ENCODE measurements at regions not wholly inside any gene's neighbourhood (a gene's known extent, or its start where the extent isn't known, plus 50 kb on each side); places are given as distances from the start of the nearest gene placed in this dataset.

DNA sequence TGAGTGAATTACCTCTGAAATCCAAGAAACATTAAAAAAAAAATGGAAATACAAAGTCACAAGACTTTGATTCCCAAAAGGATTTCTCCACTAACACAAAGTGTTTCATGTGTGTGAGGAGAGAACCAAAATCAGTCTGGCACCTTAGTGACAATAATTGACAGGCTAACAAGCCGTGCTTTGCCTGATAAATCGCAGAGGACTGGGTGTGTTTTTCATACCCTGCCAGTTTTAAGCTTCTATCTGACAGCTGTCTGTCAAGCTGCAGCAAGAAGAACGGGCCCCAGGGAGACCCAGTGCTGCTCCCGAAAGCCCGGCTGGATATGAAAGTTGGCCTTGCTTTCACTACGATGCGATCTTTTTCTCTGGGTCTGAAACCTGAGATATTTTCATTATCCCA lies 101.6 kb upstream of the KCNK2 start:
- no peak for DNase-seq (ENCODE audit: low spot score)
- no peak overlapping the region for H3K27ac ChIP-seq (ENCODE audit: low read depth in 1 of 2, low read length in 2 of 2)
- no peaks in the 10 kb centered on the region for H3K27me3 ChIP-seq (ENCODE audit: control insufficient read depth in 4 of 4, insufficient read depth in 4 of 4, low read length in 3 of 4)
- H3K4me3 ChIP-seq (ENCODE audit: low read depth in 1 of 3, low read length in 3 of 3) = no peak overlapping the region
- H3K9ac ChIP-seq (ENCODE audit: low read depth in 1 of 2, low read length in 2 of 2) = no peak overlapping the region
- H3K4me1 ChIP-seq (ENCODE audit: control insufficient read depth in 4 of 4, insufficient read depth in 4 of 4, low read length in 3 of 4) = peaks cover 0 to 7% (median 2%) of the 10 kb centered on the region in 4 donors
- no peaks in the 10 kb centered on the region for H3K36me3 ChIP-seq (ENCODE audit: control insufficient read depth in 4 of 4, insufficient read depth in 3 of 4, low read depth in 1 of 4, low read length in 3 of 4)
- 74% methylated on average over 7 of the region's 7 CpGs for WGBS
- no peaks in the 10 kb centered on the region for H3K9me3 ChIP-seq (ENCODE audit: control insufficient read depth in 4 of 4, low read length in 3 of 4)
- no peak for TF ChIP-seq FOXA1 (IDR thresholded peaks at IDR 0.05)
- no peak for TF ChIP-seq YY1 (IDR thresholded peaks at IDR 0.05)
- no peak for TF ChIP-seq NR2F2 (IDR thresholded peaks at IDR 0.05)
- TF ChIP-seq, protein P1, sequence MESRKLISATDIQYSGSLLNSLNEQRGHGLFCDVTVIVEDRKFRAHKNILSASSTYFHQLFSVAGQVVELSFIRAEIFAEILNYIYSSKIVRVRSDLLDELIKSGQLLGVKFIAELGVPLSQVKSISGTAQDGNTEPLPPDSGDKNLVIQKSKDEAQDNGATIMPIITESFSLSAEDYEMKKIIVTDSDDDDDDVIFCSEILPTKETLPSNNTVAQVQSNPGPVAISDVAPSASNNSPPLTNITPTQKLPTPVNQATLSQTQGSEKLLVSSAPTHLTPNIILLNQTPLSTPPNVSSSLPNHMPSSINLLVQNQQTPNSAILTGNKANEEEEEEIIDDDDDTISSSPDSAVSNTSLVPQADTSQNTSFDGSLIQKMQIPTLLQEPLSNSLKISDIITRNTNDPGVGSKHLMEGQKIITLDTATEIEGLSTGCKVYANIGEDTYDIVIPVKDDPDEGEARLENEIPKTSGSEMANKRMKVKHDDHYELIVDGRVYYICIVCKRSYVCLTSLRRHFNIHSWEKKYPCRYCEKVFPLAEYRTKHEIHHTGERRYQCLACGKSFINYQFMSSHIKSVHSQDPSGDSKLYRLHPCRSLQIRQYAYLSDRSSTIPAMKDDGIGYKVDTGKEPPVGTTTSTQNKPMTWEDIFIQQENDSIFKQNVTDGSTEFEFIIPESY (IDR thresholded peaks at IDR 0.05) = no peak
- TF ChIP-seq, protein P2, sequence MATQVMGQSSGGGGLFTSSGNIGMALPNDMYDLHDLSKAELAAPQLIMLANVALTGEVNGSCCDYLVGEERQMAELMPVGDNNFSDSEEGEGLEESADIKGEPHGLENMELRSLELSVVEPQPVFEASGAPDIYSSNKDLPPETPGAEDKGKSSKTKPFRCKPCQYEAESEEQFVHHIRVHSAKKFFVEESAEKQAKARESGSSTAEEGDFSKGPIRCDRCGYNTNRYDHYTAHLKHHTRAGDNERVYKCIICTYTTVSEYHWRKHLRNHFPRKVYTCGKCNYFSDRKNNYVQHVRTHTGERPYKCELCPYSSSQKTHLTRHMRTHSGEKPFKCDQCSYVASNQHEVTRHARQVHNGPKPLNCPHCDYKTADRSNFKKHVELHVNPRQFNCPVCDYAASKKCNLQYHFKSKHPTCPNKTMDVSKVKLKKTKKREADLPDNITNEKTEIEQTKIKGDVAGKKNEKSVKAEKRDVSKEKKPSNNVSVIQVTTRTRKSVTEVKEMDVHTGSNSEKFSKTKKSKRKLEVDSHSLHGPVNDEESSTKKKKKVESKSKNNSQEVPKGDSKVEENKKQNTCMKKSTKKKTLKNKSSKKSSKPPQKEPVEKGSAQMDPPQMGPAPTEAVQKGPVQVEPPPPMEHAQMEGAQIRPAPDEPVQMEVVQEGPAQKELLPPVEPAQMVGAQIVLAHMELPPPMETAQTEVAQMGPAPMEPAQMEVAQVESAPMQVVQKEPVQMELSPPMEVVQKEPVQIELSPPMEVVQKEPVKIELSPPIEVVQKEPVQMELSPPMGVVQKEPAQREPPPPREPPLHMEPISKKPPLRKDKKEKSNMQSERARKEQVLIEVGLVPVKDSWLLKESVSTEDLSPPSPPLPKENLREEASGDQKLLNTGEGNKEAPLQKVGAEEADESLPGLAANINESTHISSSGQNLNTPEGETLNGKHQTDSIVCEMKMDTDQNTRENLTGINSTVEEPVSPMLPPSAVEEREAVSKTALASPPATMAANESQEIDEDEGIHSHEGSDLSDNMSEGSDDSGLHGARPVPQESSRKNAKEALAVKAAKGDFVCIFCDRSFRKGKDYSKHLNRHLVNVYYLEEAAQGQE (IDR thresholded peaks at IDR 0.05) = no peak
- no peak for TF ChIP-seq SP1 (IDR thresholded peaks at IDR 0.05)
- TF ChIP-seq HNF4A (conservative IDR thresholded peaks at IDR 0.05) = no peak
- no peak for TF ChIP-seq RXRA (IDR thresholded peaks at IDR 0.05)
- TF ChIP-seq, protein P3, sequence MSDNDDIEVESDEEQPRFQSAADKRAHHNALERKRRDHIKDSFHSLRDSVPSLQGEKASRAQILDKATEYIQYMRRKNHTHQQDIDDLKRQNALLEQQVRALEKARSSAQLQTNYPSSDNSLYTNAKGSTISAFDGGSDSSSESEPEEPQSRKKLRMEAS (IDR thresholded peaks at IDR 0.05) = no peak
- no peak for TF ChIP-seq HNF4G (IDR thresholded peaks at IDR 0.05)
- TF ChIP-seq GABPA (IDR thresholded peaks at IDR 0.05 in 1 of 2, conservative IDR thresholded peaks at IDR 0.05 in 1 of 2) = no peak
- TF ChIP-seq, protein P4, sequence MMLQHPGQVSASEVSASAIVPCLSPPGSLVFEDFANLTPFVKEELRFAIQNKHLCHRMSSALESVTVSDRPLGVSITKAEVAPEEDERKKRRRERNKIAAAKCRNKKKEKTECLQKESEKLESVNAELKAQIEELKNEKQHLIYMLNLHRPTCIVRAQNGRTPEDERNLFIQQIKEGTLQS (IDR thresholded peaks at IDR 0.05) = no peak
- TF ChIP-seq, protein P5, sequence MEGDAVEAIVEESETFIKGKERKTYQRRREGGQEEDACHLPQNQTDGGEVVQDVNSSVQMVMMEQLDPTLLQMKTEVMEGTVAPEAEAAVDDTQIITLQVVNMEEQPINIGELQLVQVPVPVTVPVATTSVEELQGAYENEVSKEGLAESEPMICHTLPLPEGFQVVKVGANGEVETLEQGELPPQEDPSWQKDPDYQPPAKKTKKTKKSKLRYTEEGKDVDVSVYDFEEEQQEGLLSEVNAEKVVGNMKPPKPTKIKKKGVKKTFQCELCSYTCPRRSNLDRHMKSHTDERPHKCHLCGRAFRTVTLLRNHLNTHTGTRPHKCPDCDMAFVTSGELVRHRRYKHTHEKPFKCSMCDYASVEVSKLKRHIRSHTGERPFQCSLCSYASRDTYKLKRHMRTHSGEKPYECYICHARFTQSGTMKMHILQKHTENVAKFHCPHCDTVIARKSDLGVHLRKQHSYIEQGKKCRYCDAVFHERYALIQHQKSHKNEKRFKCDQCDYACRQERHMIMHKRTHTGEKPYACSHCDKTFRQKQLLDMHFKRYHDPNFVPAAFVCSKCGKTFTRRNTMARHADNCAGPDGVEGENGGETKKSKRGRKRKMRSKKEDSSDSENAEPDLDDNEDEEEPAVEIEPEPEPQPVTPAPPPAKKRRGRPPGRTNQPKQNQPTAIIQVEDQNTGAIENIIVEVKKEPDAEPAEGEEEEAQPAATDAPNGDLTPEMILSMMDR (IDR thresholded peaks at IDR 0.05; ENCODE audit: low read depth, low read length, missing input control) = no peak
- TF ChIP-seq FOXA2 (IDR thresholded peaks at IDR 0.05) = no peak
- TF ChIP-seq RAD21 (IDR thresholded peaks at IDR 0.05) = no peak
- TF ChIP-seq TAF1 (conservative IDR thresholded peaks at IDR 0.05) = no peak

Measured in liver (tissue), 8 donors.